Lung (tissue), 11 donors: ENCODE measurements at regions not wholly inside any gene's neighbourhood (a gene's known extent, or its start where the extent isn't known, plus 50 kb on each side); places are given as distances from the start of the nearest gene placed in this dataset.
"Not testable (repeated sequence)": the region's sequence is repeated elsewhere in the genome, so short reads cannot be mapped to it uniquely, and the experiment has no call there.

Source experiments
- ATAC-seq: fragments of 200-7000 bp; cut with Tn5 transposase; one replicate; pipeline ENCODE4 v1.9.1; 2020; ENCODE audit warnings: moderate number of reproducible peaks; ENCODE audit not compliant: insufficient read depth, low FRiP score
- DNase-seq, 3 donors: peaks; one replicate each; pipeline ENCODE4 v3.0.0-alpha.2; 2013 to 2017
- H3K27ac ChIP-seq, 2 donors: one replicate each; pipeline ENCODE4 v1.5.1; 2013; ENCODE audit warnings: mild to moderate bottlenecking in 2 of 2, moderate library complexity in 2 of 2, control low read depth in 1 of 2, inconsistent platforms in 1 of 2, low read depth in 1 of 2, low read length in 1 of 2
- H3K27me3 ChIP-seq, 3 donors: one replicate each; pipeline ENCODE4 v1.5.1; 2013; ENCODE audit warnings: low read length in 2 of 3; ENCODE audit not compliant: control insufficient read depth in 3 of 3, insufficient read depth in 3 of 3
- H3K36me3 ChIP-seq, 4 donors: one replicate each; pipeline ENCODE4 v1.5.1; 2013; ENCODE audit warnings: low read length in 4 of 4, mild to moderate bottlenecking in 1 of 4, moderate library complexity in 1 of 4; ENCODE audit not compliant: control insufficient read depth in 4 of 4, insufficient read depth in 4 of 4
- H3K4me1 ChIP-seq, 5 donors: one replicate each; pipeline ENCODE4 v1.5.1; 2013; ENCODE audit warnings: low read length in 5 of 5, mild to moderate bottlenecking in 2 of 5, moderate library complexity in 1 of 5; ENCODE audit not compliant: control insufficient read depth in 5 of 5, insufficient read depth in 5 of 5
- H3K4me3 ChIP-seq: one replicate; pipeline ENCODE4 v1.5.1; 2013; ENCODE audit warnings: mild to moderate bottlenecking, control low read depth, moderate library complexity
- H3K9ac ChIP-seq, 2 donors: one replicate each; pipeline ENCODE4 v1.5.1; 2013; ENCODE audit warnings: low read length in 2 of 2, control low read depth in 1 of 2; ENCODE audit not compliant: insufficient read depth in 1 of 2
- H3K9me3 ChIP-seq, 4 donors: one replicate each; pipeline ENCODE4 v1.5.1; 2013; ENCODE audit warnings: low read length in 3 of 4, mild to moderate bottlenecking in 1 of 4, moderate library complexity in 1 of 4; ENCODE audit not compliant: control insufficient read depth in 4 of 4, insufficient read depth in 3 of 4
- WGBS, 2 donors: extraction: QIAGEN DNeasy Blood & Tissue Kit; methylation state at CpG; one replicate each; pipeline ENCODE4 v1.1.7; 2013; 5-methylcytosine and 5-hydroxymethylcytosine counted together
- TF ChIP-seq, protein P1 (sequence below): IDR thresholded peaks from 2 replicates; pipeline ENCODE4 v1.5.1; 2012; ENCODE audit warnings: mild to moderate bottlenecking; ENCODE audit errors: control extremely low read depth, extremely low read depth
- donor health status: control.
- donor health status: control.
- donor health status: Bipolar disorder and iron deficiency.
- donor health status: healthy.
- donor health status: DM: yes; HTN: yes; CAD: no.

GRCh38 chr1:233815865-233816264 lies 88.6 kb upstream of the SLC35F3 start:
- no peaks in the 10 kb centered on the region for H3K36me3 ChIP-seq
- H3K4me1 ChIP-seq: no peaks in the 10 kb centered on the region
- no peak overlapping the region for H3K4me3 ChIP-seq
- DNase-seq (no peak), ATAC-seq (no peak)
- H3K27ac ChIP-seq: no peak overlapping the region
- H3K27me3 ChIP-seq: no peaks in the 10 kb centered on the region
- H3K9ac ChIP-seq: no peak overlapping the region
- no peaks in the 10 kb centered on the region for H3K9me3 ChIP-seq
- 72% methylated on average over 3 of the region's 3 CpGs for WGBS, 2 donors
- TF ChIP-seq, protein P1, sequence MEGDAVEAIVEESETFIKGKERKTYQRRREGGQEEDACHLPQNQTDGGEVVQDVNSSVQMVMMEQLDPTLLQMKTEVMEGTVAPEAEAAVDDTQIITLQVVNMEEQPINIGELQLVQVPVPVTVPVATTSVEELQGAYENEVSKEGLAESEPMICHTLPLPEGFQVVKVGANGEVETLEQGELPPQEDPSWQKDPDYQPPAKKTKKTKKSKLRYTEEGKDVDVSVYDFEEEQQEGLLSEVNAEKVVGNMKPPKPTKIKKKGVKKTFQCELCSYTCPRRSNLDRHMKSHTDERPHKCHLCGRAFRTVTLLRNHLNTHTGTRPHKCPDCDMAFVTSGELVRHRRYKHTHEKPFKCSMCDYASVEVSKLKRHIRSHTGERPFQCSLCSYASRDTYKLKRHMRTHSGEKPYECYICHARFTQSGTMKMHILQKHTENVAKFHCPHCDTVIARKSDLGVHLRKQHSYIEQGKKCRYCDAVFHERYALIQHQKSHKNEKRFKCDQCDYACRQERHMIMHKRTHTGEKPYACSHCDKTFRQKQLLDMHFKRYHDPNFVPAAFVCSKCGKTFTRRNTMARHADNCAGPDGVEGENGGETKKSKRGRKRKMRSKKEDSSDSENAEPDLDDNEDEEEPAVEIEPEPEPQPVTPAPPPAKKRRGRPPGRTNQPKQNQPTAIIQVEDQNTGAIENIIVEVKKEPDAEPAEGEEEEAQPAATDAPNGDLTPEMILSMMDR: no peak

- Histone ChIP-seq H3K4me3 (no peak overlapping the region), H3K27me3 (no peaks in the 10 kb centered on the region), H3K9me3 (no peaks in the 10 kb centered on the region), H3K36me3 (no peaks in the 10 kb centered on the region), H3K9ac (no peak overlapping the region), H3K4me1 (no peaks in the 10 kb centered on the region), H3K27ac (no peak overlapping the region)
- DNase-seq: no peak
- no peak for ATAC-seq
- 73 to 76% methylated on average over 2 of the region's 2 CpGs for WGBS, 2 donors
- TF ChIP-seq, protein P1: no peak
These were observed 88.1 kb upstream of the SLC35F3 start for GRCh38 chr1:233816348-233816747.

DNA sequence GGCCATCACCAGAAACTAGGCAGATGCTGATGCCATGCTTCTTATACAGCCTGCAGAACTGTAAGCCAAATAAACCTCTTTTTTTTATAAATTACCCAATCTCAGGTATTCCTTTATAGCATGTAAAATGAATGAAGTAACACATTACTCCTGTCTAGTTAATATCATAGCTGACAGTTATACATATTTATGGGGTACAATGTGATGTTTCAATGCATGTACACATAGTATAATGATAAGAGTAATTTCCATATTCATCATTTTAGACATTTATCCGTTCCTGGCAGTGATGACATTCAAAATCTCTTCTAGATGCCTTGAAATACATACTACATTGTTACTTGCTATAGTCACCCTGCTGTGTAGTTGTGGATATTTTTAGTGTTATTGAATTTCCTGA lies 85.4 kb upstream of the SLC35F3 start:
- no peak for ATAC-seq
- Histone ChIP-seq H3K4me3 (no peak overlapping the region), H3K27ac (no peak overlapping the region), H3K27me3 (no peaks in the 10 kb centered on the region), H3K9me3 (no peaks in the 10 kb centered on the region), H3K4me1 (no peaks in the 10 kb centered on the region), H3K9ac (no peak overlapping the region), H3K36me3 (no peaks in the 10 kb centered on the region)
- DNase-seq: no peak
- TF ChIP-seq, protein P1: no peak
- 56 to 66% methylated on average over 1 of the region's 1 CpG for WGBS, 2 donors

GRCh38 chr1:233824179-233824578 lies 80.3 kb upstream of the SLC35F3 start:
- not testable (repeated sequence) for H3K9ac ChIP-seq, H3K27ac ChIP-seq, ATAC-seq, DNase-seq, H3K36me3 ChIP-seq, H3K4me3 ChIP-seq, H3K9me3 ChIP-seq, H3K27me3 ChIP-seq, H3K4me1 ChIP-seq
- 80 to 82% methylated on average over 2 of the region's 2 CpGs for WGBS, 2 donors

DNA sequence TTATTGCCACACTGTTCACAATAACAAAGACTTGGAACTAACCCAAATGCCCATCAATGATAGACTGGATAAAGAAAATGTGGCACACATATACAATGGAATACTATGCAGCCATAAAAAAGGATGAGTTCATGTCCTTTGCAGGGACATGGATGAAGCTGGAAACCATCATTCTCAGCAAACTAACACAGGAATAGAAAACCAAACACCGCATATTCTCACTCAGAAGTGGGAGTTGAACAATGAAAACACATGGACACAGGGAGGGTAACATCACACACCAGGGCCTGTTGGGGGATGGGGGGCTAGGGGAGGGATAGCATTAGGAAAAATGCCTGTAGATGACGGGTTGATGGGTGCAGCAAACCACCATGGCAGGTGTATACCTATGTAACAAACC lies 76.5 kb upstream of the SLC35F3 start:
- H3K27me3 ChIP-seq, H3K4me3 ChIP-seq, ATAC-seq, H3K36me3 ChIP-seq, H3K9ac ChIP-seq, H3K27ac ChIP-seq, DNase-seq, H3K4me1 ChIP-seq, H3K9me3 ChIP-seq: not testable (repeated sequence)
- WGBS, 2 donors: 76 to 79% methylated on average over 2 of the region's 2 CpGs
